ENCODE measurements at regions not wholly inside any gene's neighbourhood (a gene's known extent, or its start where the extent isn't known, plus 50 kb on each side); places are given as distances from the start of the nearest gene placed in this dataset.

- Mint-ChIP-seq H3K4me1 (no peaks in the 10 kb centered on the region), H3K9me3 (no peaks in the 10 kb centered on the region), H3K36me3 (ENCODE audit: low read depth) (no peaks in the 10 kb centered on the region), H3K27me3 (peaks cover 4% of the 10 kb centered on the region), H3K4me3 (no peak overlapping the region), H3K27ac (no peak overlapping the region)
- no peak for DNase-seq
- ChIA-PET POLR2A (no interaction called here), CTCF (no interaction called here)
These were observed 470.4 kb upstream of the USP24 start for GRCh38 chr1:55685560-55685959.

- no peaks in the 10 kb centered on the region for H3K36me3 Mint-ChIP-seq (ENCODE audit: low read depth)
- no peaks in the 10 kb centered on the region for H3K4me1 Mint-ChIP-seq
- H3K27me3 Mint-ChIP-seq: peaks cover 5% of the 10 kb centered on the region
- H3K4me3 Mint-ChIP-seq: no peak overlapping the region
- DNase-seq: no peak
- ChIA-PET CTCF (no interaction called here), POLR2A (no interaction called here)
- no peak overlapping the region for H3K27ac Mint-ChIP-seq
- H3K9me3 Mint-ChIP-seq: no peaks in the 10 kb centered on the region
These were observed 469.0 kb upstream of the USP24 start for GRCh38 chr1:55684131-55684650.

- Mint-ChIP-seq H3K4me3 (no peak overlapping the region), H3K36me3 (ENCODE audit: low read depth) (no peaks in the 10 kb centered on the region), H3K27me3 (peaks cover 10% of the 10 kb centered on the region), H3K27ac (no peak overlapping the region), H3K9me3 (no peaks in the 10 kb centered on the region), H3K4me1 (no peaks in the 10 kb centered on the region)
- no peak for DNase-seq
- ChIA-PET POLR2A (no interaction called here), CTCF (no interaction called here)
These were observed 467.0 kb upstream of the USP24 start for GRCh38 chr1:55682198-55682597.

- Mint-ChIP-seq H3K4me3 (no peak overlapping the region), H3K27me3 (peaks cover 6% of the 10 kb centered on the region), H3K4me1 (no peaks in the 10 kb centered on the region), H3K27ac (no peak overlapping the region), H3K9me3 (no peaks in the 10 kb centered on the region), H3K36me3 (ENCODE audit: low read depth) (no peaks in the 10 kb centered on the region)
- POLR2A ChIA-PET: no interaction called here
- DNase-seq: no peak
- CTCF ChIA-PET: no interaction called here
These were observed 464.8 kb upstream of the USP24 start for GRCh38 chr1:55679971-55680370.

DNA sequence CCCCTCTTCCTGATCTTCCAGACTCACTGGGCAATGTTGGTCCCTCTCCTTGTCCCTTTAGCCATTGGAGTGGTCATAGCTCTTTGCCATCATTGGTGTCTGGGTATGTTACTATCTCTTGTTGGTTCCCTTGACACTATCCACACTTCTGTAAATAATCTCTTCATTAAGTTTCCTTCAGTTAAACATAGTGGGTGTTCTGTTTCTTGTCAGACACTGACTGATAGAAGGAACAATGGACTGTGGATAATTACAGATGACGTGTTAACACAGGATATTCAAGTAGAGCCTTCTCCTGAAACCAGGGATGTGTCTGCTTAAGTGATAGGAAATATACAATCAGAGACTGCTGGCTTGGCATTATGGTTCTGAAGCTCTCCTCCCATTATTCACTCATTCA, 458.3 kb upstream of the USP24 start:
- Mint-ChIP-seq H3K27me3 (peaks cover 4% of the 10 kb centered on the region), H3K9me3 (no peaks in the 10 kb centered on the region)
- CTCF ChIA-PET: no interaction called here

DNA sequence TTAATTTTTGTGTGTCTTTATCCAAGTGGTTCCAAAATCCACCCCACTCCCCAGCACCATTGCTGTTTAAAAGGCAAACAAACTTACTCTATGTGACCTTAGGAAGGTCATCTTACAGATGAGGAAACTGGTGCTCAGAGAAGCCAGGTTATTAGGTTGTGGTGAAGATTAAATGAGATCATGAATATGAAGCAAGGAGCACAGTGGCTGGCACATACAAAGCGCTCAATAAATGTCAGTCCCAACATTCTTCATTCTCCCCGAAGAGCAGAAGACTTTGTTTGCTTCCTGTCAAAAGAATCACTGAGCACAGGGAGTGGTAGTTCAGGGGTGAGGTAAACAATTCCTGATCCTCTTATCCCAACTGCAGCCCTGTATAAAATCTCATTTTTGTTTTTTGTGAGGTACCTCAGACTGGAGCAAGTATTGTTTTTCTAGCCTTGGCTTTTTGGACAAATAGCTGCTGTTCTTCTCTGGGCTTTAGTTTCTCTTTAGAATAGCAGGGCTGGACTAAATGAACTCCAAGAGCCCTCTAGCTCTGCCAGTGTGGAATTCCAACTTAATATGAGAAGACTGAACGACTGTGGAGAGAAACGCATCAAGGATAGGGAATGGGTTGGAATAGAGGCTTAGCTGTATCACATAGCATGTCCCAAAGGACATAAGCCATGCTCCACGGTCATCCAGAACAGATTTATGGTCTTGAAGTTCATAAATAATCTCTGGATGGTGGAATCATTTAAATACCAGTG, 455.3 kb upstream of the USP24 start:
- Mint-ChIP-seq H3K4me1 (no peaks in the 10 kb centered on the region), H3K4me3 (no peak overlapping the region), H3K27ac (no peak overlapping the region), H3K9me3 (no peaks in the 10 kb centered on the region), H3K36me3 (ENCODE audit: low read depth) (no peaks in the 10 kb centered on the region), H3K27me3 (no peaks in the 10 kb centered on the region)
- no peak for DNase-seq
- CTCF ChIA-PET: interaction anchor here (0.5 kb wide), 1 partner anchor 496 kb away, joined by 3 read pairs; no protein-coding TSS in a partner anchor
- POLR2A ChIA-PET: no interaction called here

More for the DNA sequence above, 458.3 kb upstream of the USP24 start:
- no peak for DNase-seq
- no peak overlapping the region for H3K27ac Mint-ChIP-seq
- H3K4me1 Mint-ChIP-seq: no peaks in the 10 kb centered on the region
- no peaks in the 10 kb centered on the region for H3K36me3 Mint-ChIP-seq (ENCODE audit: low read depth)
- POLR2A ChIA-PET: no interaction called here
- H3K4me3 Mint-ChIP-seq: no peak overlapping the region

DNA sequence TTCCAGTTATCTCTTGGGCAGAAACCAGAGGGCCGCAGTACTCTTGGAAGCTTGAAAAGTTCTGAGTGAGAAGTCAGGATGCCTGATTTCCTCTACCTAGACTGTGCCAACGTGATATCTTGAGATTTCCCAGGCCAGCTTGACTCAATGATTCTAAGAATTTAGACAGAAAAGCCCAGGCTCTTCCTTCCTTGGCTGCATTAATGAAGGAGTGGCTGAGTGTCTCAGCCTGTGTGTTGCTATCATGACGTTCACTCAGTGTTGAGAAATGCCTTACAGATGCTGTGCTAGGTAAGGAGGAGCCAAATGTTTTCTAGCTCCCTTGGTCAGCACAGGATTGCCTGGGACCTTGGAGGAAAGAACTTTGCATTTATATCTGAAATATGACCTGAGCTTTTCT, 454.1 kb upstream of the USP24 start:
- no peaks in the 10 kb centered on the region for H3K27me3 Mint-ChIP-seq
- ChIA-PET POLR2A (no interaction called here), CTCF (no interaction called here)
- no peak overlapping the region for H3K4me3 Mint-ChIP-seq
- no peak overlapping the region for H3K27ac Mint-ChIP-seq
- no peaks in the 10 kb centered on the region for H3K9me3 Mint-ChIP-seq
- no peaks in the 10 kb centered on the region for H3K36me3 Mint-ChIP-seq (ENCODE audit: low read depth)
- no peak for DNase-seq
- H3K4me1 Mint-ChIP-seq: no peaks in the 10 kb centered on the region

DNA sequence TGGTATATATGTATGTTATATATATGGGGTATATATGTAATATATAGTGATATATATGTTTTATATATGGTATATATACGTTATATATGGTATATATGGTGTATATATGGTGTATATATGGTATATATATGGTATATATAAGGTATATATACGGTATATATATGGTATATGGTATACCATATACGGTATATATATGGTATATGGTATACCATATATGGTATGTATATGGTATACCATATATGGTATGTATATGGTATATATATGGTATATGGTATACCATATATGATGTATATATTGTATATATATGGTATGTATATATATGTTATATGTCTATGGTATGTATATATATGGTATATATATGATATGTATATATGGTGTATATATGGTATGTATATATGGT, 447.7 kb upstream of the USP24 start:
- CTCF ChIA-PET: no interaction called here
- H3K4me3 Mint-ChIP-seq: no peak overlapping the region
- no peak for DNase-seq
- no peaks in the 10 kb centered on the region for H3K9me3 Mint-ChIP-seq
- peaks cover 2% of the 10 kb centered on the region for H3K27me3 Mint-ChIP-seq
- H3K36me3 Mint-ChIP-seq (ENCODE audit: low read depth): no peaks in the 10 kb centered on the region
- POLR2A ChIA-PET: no interaction called here
- H3K4me1 Mint-ChIP-seq: no peaks in the 10 kb centered on the region
- no peak overlapping the region for H3K27ac Mint-ChIP-seq

DNA sequence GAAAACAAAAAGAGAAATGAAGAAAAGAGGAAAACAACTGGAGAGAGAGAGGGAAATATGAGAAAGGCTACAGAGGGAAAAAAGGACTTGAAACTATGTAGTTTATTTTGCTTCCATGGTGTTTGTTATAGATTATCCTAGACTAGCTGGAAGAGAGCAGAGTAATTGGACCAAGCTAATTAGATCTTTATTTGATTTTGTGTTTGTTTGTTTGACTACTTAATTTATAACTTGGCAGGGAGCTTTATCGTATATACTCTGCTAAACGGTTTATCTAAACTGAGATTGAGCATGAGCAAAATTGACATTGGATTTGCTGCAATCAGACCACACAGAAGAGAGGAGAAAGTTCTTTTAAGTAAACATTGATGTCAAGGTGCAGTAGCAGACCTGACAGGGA, 443.8 kb upstream of the USP24 start:
- Mint-ChIP-seq H3K27ac (no peak overlapping the region), H3K36me3 (ENCODE audit: low read depth) (no peaks in the 10 kb centered on the region), H3K4me1 (no peaks in the 10 kb centered on the region), H3K27me3 (peaks cover 2% of the 10 kb centered on the region), H3K9me3 (no peaks in the 10 kb centered on the region), H3K4me3 (no peak overlapping the region)
- DNase-seq: no peak
- POLR2A ChIA-PET: no interaction called here
- CTCF ChIA-PET: no interaction called here

DNA sequence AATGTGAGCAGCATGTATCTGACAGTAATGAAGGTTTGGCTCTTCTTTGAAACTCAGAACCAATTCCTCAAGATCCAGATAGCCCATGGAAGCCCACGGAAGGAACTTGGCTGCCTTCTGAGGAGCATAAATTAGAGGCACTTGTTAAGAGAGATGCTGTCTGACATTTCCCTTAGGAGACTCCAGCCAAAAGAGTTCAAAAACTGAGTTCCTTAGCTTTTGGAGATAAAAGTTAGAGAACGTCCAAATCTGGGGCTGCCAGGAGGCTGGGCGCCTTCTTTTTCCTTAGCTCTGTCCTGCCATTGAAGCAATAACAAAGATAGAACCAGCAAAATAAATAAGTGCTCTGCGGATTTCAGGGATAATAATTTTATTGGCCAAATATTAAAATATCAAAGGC, 439.6 kb upstream of the USP24 start:
- Mint-ChIP-seq H3K4me3 (no peak overlapping the region), H3K27ac (no peak overlapping the region), H3K4me1 (no peaks in the 10 kb centered on the region), H3K27me3 (peaks cover under 1% of the 10 kb centered on the region), H3K36me3 (ENCODE audit: low read depth) (no peaks in the 10 kb centered on the region), H3K9me3 (no peaks in the 10 kb centered on the region)
- DNase-seq: no peak
- POLR2A ChIA-PET: no interaction called here
- CTCF ChIA-PET: no interaction called here

GRCh38 chr1:55654171-55654570, 439.0 kb upstream of the USP24 start:
- no peaks in the 10 kb centered on the region for H3K4me1 Mint-ChIP-seq
- no peaks in the 10 kb centered on the region for H3K36me3 Mint-ChIP-seq (ENCODE audit: low read depth)
- ChIA-PET POLR2A (no interaction called here), CTCF (no interaction called here)
- DNase-seq: no peak
- H3K27ac Mint-ChIP-seq: no peak overlapping the region
- H3K4me3 Mint-ChIP-seq: no peak overlapping the region
- no peaks in the 10 kb centered on the region for H3K27me3 Mint-ChIP-seq
- H3K9me3 Mint-ChIP-seq: no peaks in the 10 kb centered on the region

DNA sequence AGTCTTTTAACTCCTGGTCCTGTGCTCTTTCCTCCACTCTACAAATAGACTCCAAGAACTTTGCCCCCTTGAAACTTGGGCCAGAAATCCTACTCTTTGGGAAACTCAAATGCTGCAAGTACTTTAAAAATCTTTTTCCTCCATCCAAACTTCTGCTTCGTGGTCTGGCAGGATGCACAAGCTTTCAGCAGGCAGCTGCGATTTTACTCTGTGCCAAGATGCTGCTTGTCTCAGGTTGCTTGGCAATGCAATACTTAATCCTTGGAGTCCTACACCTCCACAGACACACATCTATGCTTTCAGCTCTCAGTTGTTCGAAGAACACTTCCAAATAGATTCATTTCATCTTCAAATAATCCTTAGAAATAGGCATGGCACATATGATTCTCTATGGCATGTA, 435.3 kb upstream of the USP24 start:
- H3K4me3 Mint-ChIP-seq: no peak overlapping the region
- H3K4me1 Mint-ChIP-seq: no peaks in the 10 kb centered on the region
- no peaks in the 10 kb centered on the region for H3K9me3 Mint-ChIP-seq
- ChIA-PET CTCF (no interaction called here), POLR2A (no interaction called here)
- DNase-seq: no peak
- H3K27me3 Mint-ChIP-seq: peaks cover 4% of the 10 kb centered on the region
- H3K36me3 Mint-ChIP-seq (ENCODE audit: low read depth): no peaks in the 10 kb centered on the region
- no peak overlapping the region for H3K27ac Mint-ChIP-seq

GRCh38 chr1:55646181-55646580, 431.0 kb upstream of the USP24 start:
- DNase-seq: no peak
- H3K4me1 Mint-ChIP-seq: peaks cover 5% of the 10 kb centered on the region
- H3K36me3 Mint-ChIP-seq (ENCODE audit: low read depth): no peaks in the 10 kb centered on the region
- CTCF ChIA-PET: no interaction called here
- H3K27me3 Mint-ChIP-seq: peaks cover 4% of the 10 kb centered on the region
- POLR2A ChIA-PET: no interaction called here
- no peaks in the 10 kb centered on the region for H3K9me3 Mint-ChIP-seq
- no peak overlapping the region for H3K27ac Mint-ChIP-seq
- H3K4me3 Mint-ChIP-seq: no peak overlapping the region

DNA sequence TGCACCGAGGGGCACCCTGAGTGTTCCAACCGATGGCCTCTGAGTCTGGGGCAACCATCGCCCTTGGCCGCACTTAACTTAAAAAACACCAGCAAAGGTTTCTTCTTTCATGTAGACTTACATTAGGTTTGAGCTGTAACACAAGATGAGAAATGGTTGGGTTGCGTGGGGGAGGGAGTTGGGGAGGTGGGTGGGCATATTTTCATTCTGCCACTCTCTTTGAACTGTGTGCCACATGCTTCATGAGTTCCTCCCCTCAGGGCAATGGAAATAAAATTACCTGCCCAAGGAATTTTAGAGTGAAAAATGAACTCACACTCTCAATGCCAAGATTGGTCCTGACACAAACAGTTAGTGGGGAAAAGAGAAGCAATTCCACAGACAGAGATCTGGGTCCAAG, 430.1 kb upstream of the USP24 start:
- no peak overlapping the region for H3K27ac Mint-ChIP-seq
- POLR2A ChIA-PET: no interaction called here
- CTCF ChIA-PET: interaction anchor here (0.6 kb wide), 1 partner anchor 156 kb away, joined by 4 read pairs; no protein-coding TSS in a partner anchor
- no peak for DNase-seq
- no peaks in the 10 kb centered on the region for H3K9me3 Mint-ChIP-seq
- no peaks in the 10 kb centered on the region for H3K36me3 Mint-ChIP-seq (ENCODE audit: low read depth)
- peaks cover 4% of the 10 kb centered on the region for H3K27me3 Mint-ChIP-seq
- no peak overlapping the region for H3K4me3 Mint-ChIP-seq
- H3K4me1 Mint-ChIP-seq: peaks cover 9% of the 10 kb centered on the region

Measured in activated CD4-positive, alpha-beta T cell treated with anti-CD3 and anti-CD28 coated beads, Interleukin-2, amount 10 ng/mL, durations not matched to agents 7 days and 5 days (primary cell).